Posterior vena cava (tissue), 2 donors: ENCODE measurements at regions not wholly inside any gene's neighbourhood (a gene's known extent, or its start where the extent isn't known, plus 50 kb on each side); places are given as distances from the start of the nearest gene placed in this dataset.

Experiments
- DNase-seq: peaks from one replicate; pipeline ENCODE4 v3.0.0-alpha.2; 2020; ENCODE audit warnings: low spot score
- intact Hi-C, 2 donors: fragments of 100-400 bp; cut with DNase I; formaldehyde crosslinking; loops; one replicate each; pipeline versions ENCODE4 v1.14.1 to v1.14.2; 2022 to 2023
- donor health status: DM: yes; HTN: yes; CAD: no.
- donor health status: DM: yes; HTN: yes; CAD: no.

GRCh38 chr10:62895063-62895462, 78.9 kb upstream of the EGR2 start:
- no peak for DNase-seq
- intact Hi-C loops: no loop called here

- intact Hi-C loops: no loop called here
- DNase-seq: no peak
Measured at GRCh38 chr10:62894156-62894555, 78.0 kb upstream of the EGR2 start.

GRCh38 chr10:62893036-62893435, 76.9 kb upstream of the EGR2 start:
- DNase-seq: no peak
- intact Hi-C loops: no loop called here

GRCh38 chr10:62890395-62890794, 74.2 kb upstream of the EGR2 start:
- DNase-seq: no peak
- intact Hi-C loops: no loop called here

- intact Hi-C loops: no loop called here
- DNase-seq: no peak
Measured at GRCh38 chr10:62887642-62888041, 71.5 kb upstream of the EGR2 start.

GRCh38 chr10:62885684-62886461, 69.7 kb upstream of the EGR2 start:
- intact Hi-C loops: no loop called here
- no peak for DNase-seq

GRCh38 chr10:62880162-62880561, 64.0 kb upstream of the EGR2 start:
- no peak for DNase-seq
- intact Hi-C loops: no loop called here

GRCh38 chr10:62873866-62874265, 57.7 kb upstream of the EGR2 start:
- DNase-seq: no peak
- intact Hi-C loops: no loop called here

- DNase-seq: no peak
- intact Hi-C loops: no loop called here
Measured at GRCh38 chr10:62870866-62871265, 54.7 kb upstream of the EGR2 start.

- DNase-seq: no peak
- intact Hi-C loops: no loop called here
Measured at GRCh38 chr10:62869958-62870357, 53.8 kb upstream of the EGR2 start.

GRCh38 chr10:62866941-62867340, 50.8 kb upstream of the EGR2 start:
- intact Hi-C loops: no loop called here
- DNase-seq: no peak

GRCh38 chr10:62866451-62866850, 50.3 kb upstream of the EGR2 start:
- intact Hi-C loops: no loop called here
- no peak for DNase-seq
